GM21786 (cell line): ENCODE measurements at regions not wholly inside any gene's neighbourhood (a gene's known extent, or its start where the extent isn't known, plus 50 kb on each side); places are given as distances from the start of the nearest gene placed in this dataset.
"Not testable (repeated sequence)": the region's sequence is repeated elsewhere in the genome, so short reads cannot be mapped to it uniquely, and the experiment has no call there.

Source experiments
- ATAC-seq: cut with Tn5 transposase; IDR thresholded peaks from one replicate; pipeline ENCODE4 v1.9.1; 2021; ENCODE audit not compliant: unreplicated experiment

- ATAC-seq, result no peak
These were observed 99.5 kb downstream of the FMR1NB start for GRCh38 chrX:148080593-148080992.

DNA sequence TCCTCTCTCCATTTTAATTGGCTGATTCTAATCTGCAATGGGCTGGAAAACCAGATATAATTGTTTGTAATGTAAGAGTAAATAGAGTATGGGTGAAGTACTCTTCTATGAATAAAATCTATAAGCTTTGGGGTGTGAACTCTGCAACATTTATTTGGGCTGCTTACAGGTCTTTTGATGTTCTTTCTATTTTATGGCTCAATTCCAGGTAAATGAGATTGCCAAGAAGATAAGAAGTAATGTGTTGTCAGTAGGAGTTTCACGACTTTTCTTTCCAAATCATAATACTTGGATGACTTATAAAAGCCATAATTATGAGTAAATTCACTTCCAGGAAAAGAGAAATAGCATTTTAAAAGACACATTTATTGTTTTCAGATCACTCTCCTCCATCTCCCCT, 103.5 kb downstream of the FMR1NB start:
- ATAC-seq, result no peak

- ATAC-seq, result no peak
These were observed 139.0 kb downstream of the FMR1NB start for GRCh38 chrX:148120151-148120550.

GRCh38 chrX:148120999-148121623, 140.0 kb downstream of the FMR1NB start:
- no peak for ATAC-seq

- ATAC-seq, result not testable (repeated sequence)
These were observed 147.9 kb downstream of the FMR1NB start for GRCh38 chrX:148128872-148129505.

DNA sequence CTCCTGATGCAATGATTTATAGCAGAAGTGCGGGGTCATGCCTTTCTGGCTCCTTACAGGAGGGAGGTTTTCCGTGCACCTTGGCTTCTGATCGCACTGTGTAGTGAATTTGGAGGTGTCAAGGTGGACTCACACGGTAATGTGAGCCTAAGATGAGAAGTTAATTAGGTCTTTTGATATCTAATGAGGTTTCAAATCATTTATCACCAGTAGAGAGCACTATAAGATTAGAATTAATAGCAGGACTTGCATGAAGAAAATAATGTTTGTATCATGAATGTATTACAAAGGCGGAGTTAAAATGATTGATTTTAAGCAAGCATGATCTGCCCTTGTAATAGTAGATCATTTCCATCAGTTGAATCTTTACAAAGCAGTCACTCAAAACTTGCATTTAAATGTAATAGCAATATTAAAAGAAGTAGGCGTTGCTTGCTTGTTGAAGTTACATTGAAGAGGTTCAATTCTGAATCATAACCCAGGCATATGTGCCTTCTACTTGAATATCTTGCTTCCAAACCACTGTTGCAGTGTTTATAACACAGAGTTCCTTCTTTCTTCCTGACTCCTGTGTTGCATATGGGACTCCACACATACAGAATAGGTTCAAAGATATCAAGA, 152.1 kb downstream of the FMR1NB start:
- no peak for ATAC-seq

- no peak for ATAC-seq
These were observed 153.4 kb downstream of the FMR1NB start for GRCh38 chrX:148134578-148134977.

- ATAC-seq, result no peak
These were observed 154.6 kb downstream of the FMR1NB start for GRCh38 chrX:148135738-148136137.

GRCh38 chrX:148146121-148146520, 165.0 kb downstream of the FMR1NB start:
- no peak for ATAC-seq

DNA sequence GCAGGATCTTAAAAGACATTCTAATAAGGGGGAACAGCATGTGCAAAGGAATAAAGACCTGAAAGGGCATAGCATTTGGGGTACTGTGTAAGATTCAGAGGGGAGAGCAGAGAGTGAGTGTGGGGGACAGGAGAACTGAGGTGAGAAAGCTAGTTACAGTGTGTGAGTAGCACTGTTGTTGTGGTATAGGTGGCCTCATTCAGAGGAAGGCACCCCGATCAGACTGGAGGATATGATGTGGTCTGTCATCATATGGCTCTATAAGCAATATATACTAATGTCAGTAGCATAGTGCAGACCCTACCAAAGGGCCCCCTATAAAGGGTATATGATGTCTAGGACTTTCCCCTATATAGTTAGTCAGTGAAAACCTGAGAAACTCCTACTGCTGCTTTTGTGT, 175.8 kb downstream of the FMR1NB start:
- no peak for ATAC-seq

DNA sequence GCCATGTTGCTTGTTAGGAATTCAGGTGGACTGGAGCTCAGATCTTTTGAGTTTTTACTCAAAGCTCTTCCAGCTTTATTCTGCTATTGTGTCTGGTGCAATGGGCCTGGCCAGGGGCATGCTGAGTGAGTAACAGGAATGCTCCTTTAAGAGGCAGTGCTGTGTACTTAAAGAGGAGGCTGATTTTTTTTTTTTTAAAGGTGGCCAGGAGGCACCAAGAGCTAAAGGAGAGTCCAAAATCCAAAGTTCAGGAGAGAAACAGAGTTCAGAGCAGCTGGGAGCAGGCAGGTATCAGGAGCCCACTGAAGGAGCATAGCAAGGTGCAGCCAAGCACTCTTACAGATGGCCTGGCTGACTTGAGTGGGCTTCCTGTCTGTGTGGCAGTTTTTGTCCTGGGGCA, 178.7 kb downstream of the FMR1NB start:
- no peak for ATAC-seq

DNA sequence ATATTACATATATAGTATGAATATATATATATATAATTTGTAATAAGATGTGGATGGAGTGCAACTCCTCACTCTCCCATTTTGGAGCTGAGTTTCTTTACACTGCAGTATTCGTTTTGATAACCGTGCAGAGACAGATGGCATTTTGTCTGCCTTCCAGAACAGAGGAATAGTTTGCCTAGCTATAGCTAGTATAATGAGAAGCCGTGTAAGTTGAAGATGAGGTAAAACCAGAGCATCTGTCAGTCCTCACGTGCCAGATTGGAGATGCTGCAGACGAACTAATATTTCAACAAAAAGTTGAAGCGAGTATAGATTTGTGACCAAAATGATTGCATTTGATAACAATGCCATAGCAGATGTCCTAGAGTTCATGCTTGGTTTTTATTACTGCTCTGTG, 180.6 kb downstream of the FMR1NB start:
- ATAC-seq, result no peak

DNA sequence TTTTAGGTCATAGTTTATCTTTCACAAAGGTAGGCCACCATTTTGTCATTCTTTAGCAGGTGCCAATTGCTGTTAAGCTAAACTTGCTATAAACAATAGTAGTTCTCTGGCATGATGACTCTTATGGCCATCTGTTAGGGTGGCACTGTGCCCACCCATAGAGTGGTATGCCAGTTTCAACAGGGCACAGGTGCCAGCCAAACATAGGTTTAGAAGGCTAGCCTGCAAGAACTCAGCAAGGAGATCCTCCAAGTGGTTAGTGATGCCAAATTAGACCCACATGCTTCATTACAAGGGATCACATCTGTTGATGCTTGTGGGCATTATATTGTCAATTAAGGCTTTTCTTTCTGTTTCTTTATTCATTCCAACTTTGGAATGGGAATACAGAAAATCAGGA, 204.5 kb downstream of the FMR1NB start:
- ATAC-seq, result no peak

DNA sequence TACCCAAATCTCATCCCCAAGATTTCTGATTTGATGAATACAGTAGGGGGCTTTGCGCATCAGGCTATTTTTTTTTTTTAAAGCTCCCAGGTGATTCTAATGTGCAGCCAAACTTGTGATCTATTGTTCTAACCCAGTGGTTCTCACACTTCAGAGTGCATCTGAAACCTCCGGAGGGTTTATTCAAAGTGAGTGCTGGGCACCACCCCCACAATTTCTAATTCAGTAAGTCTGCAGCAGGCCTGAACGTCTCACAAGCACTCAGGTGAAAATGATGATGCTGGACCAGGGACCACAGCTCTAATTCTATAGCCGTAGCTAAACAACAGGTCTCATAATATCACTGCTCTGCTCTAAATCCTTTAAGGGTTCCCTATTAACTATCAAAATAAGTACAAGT, 211.4 kb downstream of the FMR1NB start:
- no peak for ATAC-seq

DNA sequence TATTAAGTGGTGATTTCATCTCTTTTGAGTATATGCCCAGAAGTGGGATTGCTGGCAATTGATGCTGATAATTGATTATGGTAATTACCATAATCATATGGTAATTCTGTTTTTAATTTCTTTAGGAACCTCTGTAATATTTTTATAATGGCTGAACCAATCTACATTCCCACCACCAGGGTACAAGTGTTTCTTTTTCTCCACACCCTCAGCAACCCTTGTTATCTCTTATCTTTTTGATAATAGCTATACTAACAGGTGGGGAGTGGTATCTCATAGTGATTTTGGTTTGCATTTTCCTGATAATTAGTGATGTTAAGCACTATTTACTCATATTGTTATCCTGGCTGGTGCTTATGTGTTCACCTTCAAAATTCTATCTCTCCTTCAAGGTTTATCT, 212.6 kb downstream of the FMR1NB start:
- no peak for ATAC-seq

DNA sequence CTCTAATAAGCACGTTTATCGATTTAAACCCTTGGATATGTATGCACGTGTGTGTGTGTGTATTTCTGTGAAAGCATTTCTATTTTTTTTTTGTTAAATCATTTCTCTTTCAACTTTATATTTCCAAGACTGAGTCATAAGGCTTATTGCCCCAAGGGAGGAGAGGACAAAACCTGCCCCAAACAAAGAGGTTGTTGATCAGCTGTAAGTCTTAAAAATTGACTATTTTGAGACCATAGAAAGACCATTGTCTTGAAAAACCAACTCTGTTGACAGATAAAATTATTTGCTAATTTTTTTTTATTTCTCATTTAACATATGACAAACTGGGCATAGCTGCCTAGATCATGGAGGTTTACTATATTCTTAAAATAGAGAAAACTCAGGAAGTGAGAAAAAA, 222.4 kb downstream of the FMR1NB start:
- ATAC-seq, result no peak

DNA sequence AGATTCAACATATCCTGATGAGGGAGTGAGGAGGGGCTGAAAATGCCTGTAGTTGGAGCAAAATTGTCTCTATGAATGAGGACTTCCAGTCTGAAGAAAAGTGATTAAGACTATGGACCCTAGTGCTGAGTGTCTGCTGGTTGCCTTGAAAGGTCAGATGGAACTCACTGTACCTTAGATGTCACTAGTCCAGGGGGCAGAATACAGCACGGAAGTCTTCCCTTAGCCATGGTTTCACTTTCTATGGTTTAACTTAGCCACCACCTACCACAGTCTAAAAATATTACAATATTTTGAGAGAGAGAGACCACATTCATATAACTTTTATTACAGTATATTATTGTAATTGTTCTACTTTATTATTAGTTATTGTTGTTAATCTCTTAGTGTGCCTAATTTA, 223.1 kb downstream of the FMR1NB start:
- ATAC-seq, result no peak

GRCh38 chrX:148214786-148215185, 233.6 kb downstream of the FMR1NB start:
- ATAC-seq, result no peak

- ATAC-seq, result no peak
These were observed 234.6 kb downstream of the FMR1NB start for GRCh38 chrX:148215726-148216125.

GRCh38 chrX:148223361-148223760, 242.2 kb downstream of the FMR1NB start:
- ATAC-seq, result no peak

GRCh38 chrX:148228521-148228920, 247.4 kb downstream of the FMR1NB start:
- ATAC-seq, result no peak

DNA sequence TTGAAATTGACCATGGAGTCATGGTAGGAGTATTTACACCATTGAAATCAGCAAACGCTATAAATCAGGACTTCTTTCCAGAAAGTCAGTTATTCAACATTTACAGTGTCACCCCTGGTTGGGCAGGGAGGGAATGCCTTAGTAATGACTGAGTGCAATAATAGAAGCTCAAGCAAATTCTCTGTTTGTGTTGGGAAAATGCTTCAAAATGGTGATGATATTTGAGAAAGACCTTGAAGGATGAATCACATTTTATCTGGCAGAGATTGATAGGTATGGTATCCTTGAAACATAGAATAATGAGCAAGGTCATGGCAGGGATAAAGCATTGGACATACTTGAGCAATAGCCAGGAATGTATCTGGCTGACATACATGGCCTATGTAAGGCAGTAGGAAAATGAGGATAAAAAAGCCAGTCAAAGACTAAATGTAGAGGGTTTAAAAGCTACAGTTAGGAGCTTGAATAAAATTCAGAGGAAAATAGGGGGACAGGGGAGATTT, 248.7 kb downstream of the FMR1NB start:
- no peak for ATAC-seq
